ENCODE measurements at regions not wholly inside any gene's neighbourhood (a gene's known extent, or its start where the extent isn't known, plus 50 kb on each side); places are given as distances from the start of the nearest gene placed in this dataset.

DNA sequence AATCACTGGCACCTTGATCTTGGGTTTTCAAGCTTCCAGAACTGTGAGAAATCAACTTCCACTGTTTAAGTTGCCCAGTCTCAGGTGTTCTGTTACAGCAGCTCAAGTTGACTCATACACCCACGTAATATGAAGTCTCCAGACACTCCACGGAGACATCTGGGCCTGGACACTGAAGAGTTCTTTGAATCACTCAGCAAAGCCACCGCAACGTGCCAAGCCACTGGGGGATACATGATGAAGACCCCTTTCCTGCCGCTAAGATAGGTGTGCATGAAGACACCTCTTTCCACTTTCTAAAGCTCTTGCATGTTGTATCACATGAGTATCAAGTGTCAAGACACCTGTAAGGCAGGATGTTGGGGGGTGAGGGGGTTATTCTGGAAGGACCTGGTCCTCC lies 311.7 kb upstream of the RTL1 start:
- TF ChIP-seq, protein P1, sequence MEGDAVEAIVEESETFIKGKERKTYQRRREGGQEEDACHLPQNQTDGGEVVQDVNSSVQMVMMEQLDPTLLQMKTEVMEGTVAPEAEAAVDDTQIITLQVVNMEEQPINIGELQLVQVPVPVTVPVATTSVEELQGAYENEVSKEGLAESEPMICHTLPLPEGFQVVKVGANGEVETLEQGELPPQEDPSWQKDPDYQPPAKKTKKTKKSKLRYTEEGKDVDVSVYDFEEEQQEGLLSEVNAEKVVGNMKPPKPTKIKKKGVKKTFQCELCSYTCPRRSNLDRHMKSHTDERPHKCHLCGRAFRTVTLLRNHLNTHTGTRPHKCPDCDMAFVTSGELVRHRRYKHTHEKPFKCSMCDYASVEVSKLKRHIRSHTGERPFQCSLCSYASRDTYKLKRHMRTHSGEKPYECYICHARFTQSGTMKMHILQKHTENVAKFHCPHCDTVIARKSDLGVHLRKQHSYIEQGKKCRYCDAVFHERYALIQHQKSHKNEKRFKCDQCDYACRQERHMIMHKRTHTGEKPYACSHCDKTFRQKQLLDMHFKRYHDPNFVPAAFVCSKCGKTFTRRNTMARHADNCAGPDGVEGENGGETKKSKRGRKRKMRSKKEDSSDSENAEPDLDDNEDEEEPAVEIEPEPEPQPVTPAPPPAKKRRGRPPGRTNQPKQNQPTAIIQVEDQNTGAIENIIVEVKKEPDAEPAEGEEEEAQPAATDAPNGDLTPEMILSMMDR (conservative IDR thresholded peaks at IDR 0.05; ENCODE audit: low read depth, low read length), result no peak
- no peak for TF ChIP-seq EZH2 (IDR thresholded peaks at IDR 0.05; ENCODE audit: borderline replicate concordance, low read depth, low read length, poor library complexity, severe bottlenecking)

All from A673 (cell line).